Nephron (organoid): ENCODE measurements at regions not wholly inside any gene's neighbourhood (a gene's known extent, or its start where the extent isn't known, plus 50 kb on each side); places are given as distances from the start of the nearest gene placed in this dataset.

Source experiments
- H3K27ac Mint-ChIP-seq, 3 experiments: 2 replicates each; pipeline ENCODE4 v1.8.0; 2020; ENCODE audit warnings: mixed read lengths in 3 of 3, mild to moderate bottlenecking in 2 of 3, moderate library complexity in 1 of 3
- H3K27me3 Mint-ChIP-seq: 2 replicates; pipeline ENCODE4 v1.8.0; 2021; ENCODE audit warnings: low read depth, mild to moderate bottlenecking, moderate library complexity, mixed read lengths
- H3K36me3 Mint-ChIP-seq: 2 replicates; pipeline ENCODE4 v1.8.0; 2020; ENCODE audit warnings: low read depth, mixed read lengths
- H3K4me1 Mint-ChIP-seq: 2 replicates; pipeline ENCODE4 v1.8.0; 2020; ENCODE audit warnings: mixed read lengths
- H3K4me3 Mint-ChIP-seq, 3 experiments: 2 replicates each; pipeline ENCODE4 v1.8.0; 2020; ENCODE audit warnings: mild to moderate bottlenecking in 3 of 3, mixed read lengths in 3 of 3, moderate library complexity in 2 of 3
- H3K9me3 Mint-ChIP-seq: 2 replicates; pipeline ENCODE4 v1.8.0; 2020; ENCODE audit warnings: mixed read lengths
- TF ChIP-seq, protein P1 (sequence below), 3 experiments: fragments of 200-600 bp; sonication (generic); IDR thresholded peaks; one replicate each; pipeline ENCODE4 v1.5.0; 2021; ENCODE audit warnings: antibody characterized with exemption in 3 of 3; ENCODE audit not compliant: unreplicated experiment in 3 of 3

DNA sequence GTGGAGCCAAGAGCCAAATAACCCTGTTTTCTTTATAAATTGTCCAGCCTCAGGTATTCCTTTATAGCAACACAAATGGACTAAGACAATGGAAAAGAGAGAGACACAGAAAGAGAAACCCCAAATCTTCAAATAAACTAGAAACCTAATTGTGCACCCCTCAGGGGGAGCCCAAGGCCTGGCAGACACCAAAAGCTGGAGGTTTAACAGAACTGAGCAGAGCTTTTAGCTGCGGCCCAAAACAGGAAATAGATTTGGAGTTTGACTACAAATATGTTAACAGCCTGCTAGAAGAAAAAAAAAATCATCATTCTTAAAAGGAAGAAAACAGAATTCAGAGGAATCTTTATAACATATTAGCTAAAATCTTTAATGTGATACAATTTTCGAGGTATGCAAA is 1135.0 kb downstream of the GATA3 start:
- TF ChIP-seq, protein P1, sequence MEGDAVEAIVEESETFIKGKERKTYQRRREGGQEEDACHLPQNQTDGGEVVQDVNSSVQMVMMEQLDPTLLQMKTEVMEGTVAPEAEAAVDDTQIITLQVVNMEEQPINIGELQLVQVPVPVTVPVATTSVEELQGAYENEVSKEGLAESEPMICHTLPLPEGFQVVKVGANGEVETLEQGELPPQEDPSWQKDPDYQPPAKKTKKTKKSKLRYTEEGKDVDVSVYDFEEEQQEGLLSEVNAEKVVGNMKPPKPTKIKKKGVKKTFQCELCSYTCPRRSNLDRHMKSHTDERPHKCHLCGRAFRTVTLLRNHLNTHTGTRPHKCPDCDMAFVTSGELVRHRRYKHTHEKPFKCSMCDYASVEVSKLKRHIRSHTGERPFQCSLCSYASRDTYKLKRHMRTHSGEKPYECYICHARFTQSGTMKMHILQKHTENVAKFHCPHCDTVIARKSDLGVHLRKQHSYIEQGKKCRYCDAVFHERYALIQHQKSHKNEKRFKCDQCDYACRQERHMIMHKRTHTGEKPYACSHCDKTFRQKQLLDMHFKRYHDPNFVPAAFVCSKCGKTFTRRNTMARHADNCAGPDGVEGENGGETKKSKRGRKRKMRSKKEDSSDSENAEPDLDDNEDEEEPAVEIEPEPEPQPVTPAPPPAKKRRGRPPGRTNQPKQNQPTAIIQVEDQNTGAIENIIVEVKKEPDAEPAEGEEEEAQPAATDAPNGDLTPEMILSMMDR (IDR thresholded peaks at IDR 0.05; ENCODE audit: unreplicated experiment in 3 of 3): no peak
- no peaks in the 10 kb centered on the region for H3K36me3 Mint-ChIP-seq
- no peaks in the 10 kb centered on the region for H3K9me3 Mint-ChIP-seq
- H3K4me3 Mint-ChIP-seq: no peak overlapping the region
- no peaks in the 10 kb centered on the region for H3K4me1 Mint-ChIP-seq
- H3K27ac Mint-ChIP-seq: no peak overlapping the region
- peaks cover 23% of the 10 kb centered on the region for H3K27me3 Mint-ChIP-seq

DNA sequence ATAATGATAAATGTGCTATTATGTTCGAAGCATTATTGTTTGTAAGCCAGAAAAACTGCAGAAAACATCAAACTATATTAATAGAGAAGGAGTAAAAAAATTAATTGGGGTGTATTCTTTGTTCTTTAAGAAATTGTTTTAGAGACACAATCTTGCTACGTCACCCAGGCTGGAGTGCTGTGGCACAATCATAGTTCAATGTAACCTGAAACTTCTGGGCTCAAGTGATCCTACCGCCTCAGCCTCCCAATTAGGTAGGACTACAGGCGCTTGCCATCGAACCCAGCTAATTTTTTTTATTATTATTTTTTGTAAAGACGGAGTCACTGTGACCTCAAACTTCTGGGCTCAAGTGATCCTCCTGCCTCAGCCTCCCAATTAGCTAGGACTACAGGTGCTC is 1138.6 kb downstream of the GATA3 start:
- no peaks in the 10 kb centered on the region for H3K36me3 Mint-ChIP-seq
- H3K9me3 Mint-ChIP-seq: no peaks in the 10 kb centered on the region
- no peak overlapping the region for H3K27ac Mint-ChIP-seq
- TF ChIP-seq, protein P1 (IDR thresholded peaks at IDR 0.05; ENCODE audit: unreplicated experiment in 3 of 3): no peak
- H3K4me1 Mint-ChIP-seq: no peaks in the 10 kb centered on the region
- no peak overlapping the region for H3K4me3 Mint-ChIP-seq
- peaks cover 34% of the 10 kb centered on the region for H3K27me3 Mint-ChIP-seq

DNA sequence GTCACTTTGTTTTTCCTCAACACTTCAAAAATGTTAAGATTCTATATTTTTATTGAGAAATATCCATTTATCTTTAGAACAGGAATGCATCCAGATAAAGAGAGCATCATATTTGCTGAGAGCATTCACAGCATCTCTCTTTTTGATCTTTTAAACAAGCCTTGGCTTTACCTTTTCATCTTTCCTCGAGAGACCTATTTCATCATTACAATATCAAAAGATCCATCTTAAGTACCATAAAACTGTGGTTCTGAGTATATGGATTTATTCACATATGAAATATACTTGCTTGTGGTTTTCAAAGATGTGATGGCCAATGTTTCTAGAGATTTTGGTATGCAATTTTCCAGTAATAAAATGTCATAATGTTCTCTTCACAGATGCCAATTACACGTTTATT is 1140.9 kb downstream of the GATA3 start:
- Mint-ChIP-seq H3K9me3 (no peaks in the 10 kb centered on the region), H3K4me1 (no peaks in the 10 kb centered on the region), H3K36me3 (no peaks in the 10 kb centered on the region), H3K27me3 (peaks cover 35% of the 10 kb centered on the region), H3K27ac (no peak overlapping the region), H3K4me3 (no peak overlapping the region)
- TF ChIP-seq, protein P1 (IDR thresholded peaks at IDR 0.05; ENCODE audit: unreplicated experiment in 3 of 3): no peak

DNA sequence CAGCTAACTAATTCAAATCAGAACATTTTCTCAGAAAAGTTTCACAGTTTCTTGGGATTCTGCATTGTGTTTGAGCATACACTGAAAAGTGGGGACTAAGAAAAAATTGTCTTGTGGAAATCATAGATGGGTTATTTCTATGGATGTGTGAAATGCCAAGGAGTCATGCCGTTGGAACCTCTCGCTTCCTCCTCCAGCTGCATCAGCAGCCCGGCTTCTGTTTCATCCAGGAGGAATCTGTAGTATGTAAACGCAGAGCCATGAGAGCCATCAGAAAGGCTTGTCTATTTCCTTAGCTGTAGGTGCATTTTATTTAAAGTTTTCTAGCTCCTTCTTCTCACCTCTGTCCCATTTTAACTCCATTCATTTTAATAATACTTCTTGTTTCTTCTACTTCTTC is 1144.1 kb downstream of the GATA3 start:
- H3K36me3 Mint-ChIP-seq: no peaks in the 10 kb centered on the region
- no peak overlapping the region for H3K27ac Mint-ChIP-seq
- no peak overlapping the region for H3K4me3 Mint-ChIP-seq
- H3K4me1 Mint-ChIP-seq: no peaks in the 10 kb centered on the region
- TF ChIP-seq, protein P1 (IDR thresholded peaks at IDR 0.05; ENCODE audit: unreplicated experiment in 3 of 3): no peak
- peaks cover 39% of the 10 kb centered on the region for H3K27me3 Mint-ChIP-seq
- H3K9me3 Mint-ChIP-seq: no peaks in the 10 kb centered on the region

DNA sequence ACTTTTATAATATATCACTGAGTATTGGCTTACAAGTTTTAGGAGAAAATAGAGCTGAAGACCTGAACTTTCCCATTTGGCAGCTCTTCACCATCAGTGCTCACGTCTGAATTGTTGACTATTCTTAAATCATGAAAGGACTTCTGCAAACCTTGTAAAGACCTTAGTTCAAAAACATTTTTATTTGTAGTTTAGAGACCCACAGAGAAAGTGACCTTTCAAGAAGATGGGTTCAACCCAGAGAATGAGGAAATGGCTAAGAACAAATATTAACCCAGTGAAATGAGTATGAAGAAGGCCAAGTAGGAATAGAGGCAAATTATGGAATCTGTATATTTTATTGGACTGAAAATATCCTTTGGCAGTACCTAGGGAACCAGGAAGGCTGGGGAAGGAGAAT is 1151.1 kb downstream of the GATA3 start:
- no peaks in the 10 kb centered on the region for H3K4me1 Mint-ChIP-seq
- TF ChIP-seq, protein P1 (IDR thresholded peaks at IDR 0.05; ENCODE audit: unreplicated experiment in 3 of 3): no peak
- no peak overlapping the region for H3K27ac Mint-ChIP-seq
- peaks cover 57% of the 10 kb centered on the region for H3K27me3 Mint-ChIP-seq
- no peak overlapping the region for H3K4me3 Mint-ChIP-seq
- no peaks in the 10 kb centered on the region for H3K36me3 Mint-ChIP-seq
- no peaks in the 10 kb centered on the region for H3K9me3 Mint-ChIP-seq

DNA sequence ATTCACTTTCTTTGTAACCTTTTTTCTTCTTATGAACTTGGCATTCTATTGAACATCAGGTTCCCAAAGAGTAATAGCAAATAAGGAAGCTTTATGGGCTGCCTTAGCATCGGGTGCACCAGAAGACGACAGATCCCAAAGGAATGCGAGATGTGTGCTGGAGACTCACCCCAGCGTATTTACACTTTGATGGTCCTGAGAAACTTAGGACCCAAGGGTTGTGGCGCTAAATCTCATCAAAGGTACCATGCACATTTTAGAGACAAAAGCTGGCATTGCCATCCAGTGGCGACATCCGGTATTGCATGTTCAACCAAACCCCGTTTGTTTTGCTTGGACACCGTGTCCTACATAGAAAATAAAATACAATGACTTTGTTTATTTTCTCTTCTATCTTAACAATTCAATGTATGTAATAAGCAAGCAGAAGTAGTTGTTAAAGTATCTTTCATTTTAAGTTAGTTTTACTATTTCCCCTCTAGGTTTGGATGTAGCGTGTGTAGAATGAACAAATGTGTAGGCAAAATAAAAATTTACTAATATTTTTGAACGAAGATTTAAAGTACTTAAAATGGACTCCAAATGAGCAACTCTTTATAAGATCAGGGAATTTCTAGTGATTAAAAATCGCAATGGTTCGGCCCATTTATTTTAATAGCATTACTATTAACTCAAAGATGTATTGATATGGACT is 1154.8 kb downstream of the GATA3 start:
- H3K36me3 Mint-ChIP-seq: no peaks in the 10 kb centered on the region
- no peak overlapping the region for H3K4me3 Mint-ChIP-seq
- H3K4me1 Mint-ChIP-seq: no peaks in the 10 kb centered on the region
- TF ChIP-seq, protein P1 (IDR thresholded peaks at IDR 0.05; ENCODE audit: unreplicated experiment in 3 of 3): peak; percentile 93 to 96 (median 93)
- H3K9me3 Mint-ChIP-seq: no peaks in the 10 kb centered on the region
- no peak overlapping the region for H3K27ac Mint-ChIP-seq
- H3K27me3 Mint-ChIP-seq: peaks cover 59% of the 10 kb centered on the region
